Breast epithelium (tissue), 4 donors: ENCODE measurements at regions not wholly inside any gene's neighbourhood (a gene's known extent, or its start where the extent isn't known, plus 50 kb on each side); places are given as distances from the start of the nearest gene placed in this dataset.
"Not testable (repeated sequence)": the region's sequence is repeated elsewhere in the genome, so short reads cannot be mapped to it uniquely, and the experiment has no call there.

Experiments used
- DNase-seq, 2 donors: peaks; one replicate each; pipeline ENCODE4 v3.0.0-alpha.2; 2019; ENCODE audit warnings: low spot score in 2 of 2
- H3K27ac ChIP-seq, 2 donors: fragments of 200-600 bp; sonication (generic) in 1 of 2; one replicate each; pipeline ENCODE4 v1.5.1; 2016 to 2019; ENCODE audit warnings: mild to moderate bottlenecking in 1 of 2
- H3K27me3 ChIP-seq, 2 donors: fragments of 200-600 bp; sonication (generic) in 1 of 2; one replicate each; pipeline versions ENCODE4 v1.5.1 to v1.6.0; 2017 to 2019; ENCODE audit warnings: control low read depth in 1 of 2, mild to moderate bottlenecking in 1 of 2
- H3K36me3 ChIP-seq: fragments of 200-600 bp; one replicate; pipeline ENCODE4 v1.5.1; 2019
- H3K4me1 ChIP-seq, 2 donors: fragments of 200-600 bp; sonication (generic); one replicate each; pipeline ENCODE4 v1.5.1; 2016 to 2019; ENCODE audit warnings: control low read depth in 1 of 2
- H3K4me3 ChIP-seq, 3 donors: fragments of 200-600 bp; sonication (generic); 1 replicate in 2 of 3; 2 replicates in 1 of 3; pipeline ENCODE4 v1.5.1; 2016 to 2019; ENCODE audit warnings: mild to moderate bottlenecking in 3 of 3, moderate library complexity in 2 of 3
- H3K9me3 ChIP-seq, 2 donors: fragments of 200-600 bp; sonication (generic) in 1 of 2; one replicate each; pipeline ENCODE4 v1.5.1; 2016 to 2019; ENCODE audit warnings: control low read depth in 1 of 2
- POLR2A ChIP-seq: fragments of 450-650 bp; IDR thresholded peaks from one replicate; pipeline ENCODE4 v1.6.1; 2016; ENCODE audit warnings: antibody characterized with exemption, mild to moderate bottlenecking, moderate library complexity
- POLR2AphosphoS5 ChIP-seq, 3 donors: sonication (generic); formaldehyde crosslinking; IDR thresholded peaks; one replicate each; pipeline ENCODE4 v1.6.1; 2017; ENCODE audit warnings: antibody characterized with exemption in 3 of 3
- intact Hi-C: fragments of 100-400 bp; cut with DNase I; formaldehyde crosslinking; loops from one replicate; pipeline ENCODE4 v1.15.1; 2023; ENCODE audit warnings: low total_unique reads
- TF ChIP-seq, protein P1 (sequence below), 3 donors: fragments of 450-650 bp; IDR thresholded peaks; one replicate each; pipeline ENCODE4 v1.5.1; 2016 to 2017; ENCODE audit warnings: antibody characterized with exemption in 3 of 3, mild to moderate bottlenecking in 3 of 3, moderate library complexity in 3 of 3

GRCh38 chr14:106790189-106791036, 1264.0 kb downstream of the TMEM121 start:
- no peaks in the 10 kb centered on the region for H3K4me1 ChIP-seq
- intact Hi-C loops, result no loop called here
- TF ChIP-seq POLR2AphosphoS5 (IDR thresholded peaks at IDR 0.05) (no peak), POLR2A (no peak)
- TF ChIP-seq, protein P1, sequence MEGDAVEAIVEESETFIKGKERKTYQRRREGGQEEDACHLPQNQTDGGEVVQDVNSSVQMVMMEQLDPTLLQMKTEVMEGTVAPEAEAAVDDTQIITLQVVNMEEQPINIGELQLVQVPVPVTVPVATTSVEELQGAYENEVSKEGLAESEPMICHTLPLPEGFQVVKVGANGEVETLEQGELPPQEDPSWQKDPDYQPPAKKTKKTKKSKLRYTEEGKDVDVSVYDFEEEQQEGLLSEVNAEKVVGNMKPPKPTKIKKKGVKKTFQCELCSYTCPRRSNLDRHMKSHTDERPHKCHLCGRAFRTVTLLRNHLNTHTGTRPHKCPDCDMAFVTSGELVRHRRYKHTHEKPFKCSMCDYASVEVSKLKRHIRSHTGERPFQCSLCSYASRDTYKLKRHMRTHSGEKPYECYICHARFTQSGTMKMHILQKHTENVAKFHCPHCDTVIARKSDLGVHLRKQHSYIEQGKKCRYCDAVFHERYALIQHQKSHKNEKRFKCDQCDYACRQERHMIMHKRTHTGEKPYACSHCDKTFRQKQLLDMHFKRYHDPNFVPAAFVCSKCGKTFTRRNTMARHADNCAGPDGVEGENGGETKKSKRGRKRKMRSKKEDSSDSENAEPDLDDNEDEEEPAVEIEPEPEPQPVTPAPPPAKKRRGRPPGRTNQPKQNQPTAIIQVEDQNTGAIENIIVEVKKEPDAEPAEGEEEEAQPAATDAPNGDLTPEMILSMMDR (IDR thresholded peaks at IDR 0.05), result peak in 1 of 3 donors; percentile 30
- no peaks in the 10 kb centered on the region for H3K9me3 ChIP-seq
- no peaks in the 10 kb centered on the region for H3K27me3 ChIP-seq
- DNase-seq, result peak in 1 of 2 donors; percentile 22
- no peaks in the 10 kb centered on the region for H3K36me3 ChIP-seq
- H3K27ac ChIP-seq, result no peak overlapping the region
- no peak overlapping the region for H3K4me3 ChIP-seq

DNA sequence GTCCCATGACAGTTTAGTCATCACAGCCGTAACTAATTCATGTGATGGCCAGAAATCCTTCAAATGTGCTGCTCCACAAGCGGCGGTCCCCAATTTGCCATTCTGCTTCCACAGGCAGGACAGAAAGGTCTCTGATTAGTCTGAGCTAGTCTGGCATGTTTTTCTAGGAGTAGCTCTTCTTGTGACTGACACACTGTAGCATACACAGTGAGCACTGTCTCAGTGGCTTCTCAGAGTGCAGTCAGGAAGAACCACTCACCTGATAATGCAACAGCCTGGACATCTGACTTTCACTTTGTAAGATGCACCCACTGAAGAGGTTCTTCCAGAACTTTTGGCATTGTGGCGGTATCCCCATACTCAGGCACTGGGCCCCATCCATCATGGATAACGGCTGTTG, 1266.2 kb downstream of the TMEM121 start:
- H3K4me3 ChIP-seq, result no peak overlapping the region
- H3K9me3 ChIP-seq, result no peaks in the 10 kb centered on the region
- H3K4me1 ChIP-seq, result no peaks in the 10 kb centered on the region
- no peaks in the 10 kb centered on the region for H3K27me3 ChIP-seq
- TF ChIP-seq POLR2AphosphoS5 (IDR thresholded peaks at IDR 0.05) (no peak), POLR2A (no peak)
- TF ChIP-seq, protein P1 (IDR thresholded peaks at IDR 0.05), result no peak
- intact Hi-C loops, result no loop called here
- H3K27ac ChIP-seq, result no peak overlapping the region
- no peak for DNase-seq
- no peaks in the 10 kb centered on the region for H3K36me3 ChIP-seq

DNA sequence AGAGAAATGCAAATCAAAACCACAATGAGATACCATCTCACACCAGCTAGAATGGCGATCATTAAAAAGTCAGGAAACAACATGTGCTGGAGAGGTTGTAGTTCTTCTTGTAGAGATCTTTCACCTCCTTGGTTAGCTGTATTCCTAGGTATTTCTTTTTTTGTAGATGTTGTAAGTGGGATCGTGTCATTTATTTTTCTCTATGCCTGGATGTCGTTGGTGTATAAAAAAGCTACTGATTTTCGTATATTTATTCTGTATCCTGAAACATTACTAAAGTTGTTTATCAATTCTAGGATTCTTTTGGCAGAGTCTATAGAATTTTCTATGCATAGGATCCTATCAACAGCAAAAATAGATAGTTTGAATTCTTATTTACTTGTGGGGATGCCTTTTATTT, 1271.8 kb downstream of the TMEM121 start:
- not testable (repeated sequence) for H3K9me3 ChIP-seq

GRCh38 chr14:106802413-106803364, 1276.3 kb downstream of the TMEM121 start:
- no peaks in the 10 kb centered on the region for H3K9me3 ChIP-seq
- intact Hi-C loops, result no loop called here
- DNase-seq, result no peak
- no peak overlapping the region for H3K27ac ChIP-seq
- H3K36me3 ChIP-seq, result no peaks in the 10 kb centered on the region
- no peaks in the 10 kb centered on the region for H3K4me1 ChIP-seq
- no peak overlapping the region for H3K4me3 ChIP-seq
- TF ChIP-seq POLR2A (no peak), POLR2AphosphoS5 (IDR thresholded peaks at IDR 0.05) (no peak)
- TF ChIP-seq, protein P1 (IDR thresholded peaks at IDR 0.05), result no peak
- peaks cover 0 to 15% of the 10 kb centered on the region in 2 donors for H3K27me3 ChIP-seq

More for the DNA sequence above, 1271.8 kb downstream of the TMEM121 start:
- H3K36me3 ChIP-seq, DNase-seq, H3K27ac ChIP-seq, H3K4me3 ChIP-seq, intact Hi-C loops, H3K4me1 ChIP-seq, H3K27me3 ChIP-seq: not testable (repeated sequence)

DNA sequence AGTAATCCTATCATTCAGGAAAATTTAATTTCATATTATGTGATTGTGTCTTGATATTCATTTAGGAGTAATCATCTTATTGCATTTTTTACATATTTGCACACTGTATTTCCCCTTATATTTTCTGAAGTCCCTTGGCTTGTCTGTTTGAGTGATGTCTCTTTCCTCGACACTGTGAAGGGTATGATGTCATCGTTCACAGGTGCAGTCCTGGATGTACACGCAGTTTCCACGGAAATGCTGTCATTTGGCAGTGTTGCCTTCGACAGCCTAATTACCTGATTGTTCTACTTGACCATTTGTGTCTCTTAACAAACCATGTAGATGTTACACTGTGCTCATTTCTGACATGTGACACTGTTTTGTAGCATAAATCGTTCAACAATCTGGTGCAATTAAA, 1277.0 kb downstream of the TMEM121 start:
- H3K4me3 ChIP-seq, result no peak overlapping the region
- H3K27ac ChIP-seq, result no peak overlapping the region
- peaks cover 0 to 15% of the 10 kb centered on the region in 2 donors for H3K27me3 ChIP-seq
- H3K9me3 ChIP-seq, result no peaks in the 10 kb centered on the region
- intact Hi-C loops, result no loop called here
- no peak for DNase-seq
- no peaks in the 10 kb centered on the region for H3K4me1 ChIP-seq
- TF ChIP-seq, protein P1 (IDR thresholded peaks at IDR 0.05), result no peak
- TF ChIP-seq POLR2AphosphoS5 (IDR thresholded peaks at IDR 0.05) (no peak), POLR2A (no peak)
- H3K36me3 ChIP-seq, result no peaks in the 10 kb centered on the region
